Heart left ventricle (tissue), 13 donors: ENCODE measurements at regions not wholly inside any gene's neighbourhood (a gene's known extent, or its start where the extent isn't known, plus 50 kb on each side); places are given as distances from the start of the nearest gene placed in this dataset.

Source experiments
- POLR2A ChIP-seq, 2 donors: fragments of 450-650 bp; IDR thresholded peaks; one replicate each; pipeline ENCODE4 v1.6.1; 2017; ENCODE audit warnings: antibody characterized with exemption in 2 of 2, mild to moderate bottlenecking in 2 of 2, moderate library complexity in 2 of 2
- TF ChIP-seq, protein P1 (sequence below), 12 donors: fragments of 200-600 bp; sonication (generic) in 4 of 12; IDR thresholded peaks; one replicate each; pipeline versions ENCODE4 v1.5.0 to v1.8.0; 2018 to 2022; ENCODE audit warnings: antibody characterized with exemption in 12 of 12, mild to moderate bottlenecking in 5 of 12
- donor health status: ischemic (EF 13 %, LVEDD 7.1; RV severe dilation, severe dysfunction).
- donor health status: DM: no; HTN: yes; CAD: no.
- donor health status: DM: no; HTN: no; CAD: no.
- donor health status: ischemic (EF 25% LVEDD 6.9; RV normal size, moderate dysfunction).
- donor health status: ischemic (EF 25% LVEDD 5.7; RV mildly dilated, moderate dysfunction).
- donor health status: ischemic (EF 35%, LVEDD 5.7; RV mildly dilated, moderate dysfunction).
- donor health status: nonischemic (EF 11% LVEDD 7.7; RV severe dilation, severe dysfunction).
- donor health status: DM: yes; HTN: yes; CAD: no.
- donor health status: PGD.
- donor health status: ischemic (EF 29% LVEDD 5.4; RV normal size, mild dysfunction).
- donor health status: nonischemic (EF 23%, LVEDD 6.1; RV moderate dilation, normal function).

DNA sequence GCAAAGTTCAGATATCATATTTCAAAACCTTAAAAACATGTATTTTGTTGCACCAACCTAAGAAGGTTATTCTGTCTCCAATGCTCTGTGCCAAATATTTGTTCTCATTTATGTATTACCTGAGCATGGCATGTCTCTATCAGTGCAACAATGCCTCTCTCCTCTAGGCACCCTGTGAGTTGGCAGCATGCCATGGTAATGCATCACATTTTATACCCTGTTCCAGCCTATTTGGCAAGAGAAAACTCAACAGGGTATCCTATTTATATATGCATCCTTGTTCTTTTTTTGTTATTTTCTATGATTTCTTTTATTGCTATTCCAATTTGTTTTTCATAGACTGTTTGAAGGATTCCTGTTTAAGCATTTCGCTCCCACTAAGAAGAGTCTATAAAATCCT lies 126.3 kb upstream of the NRXN1 start:
- TF ChIP-seq, protein P1, sequence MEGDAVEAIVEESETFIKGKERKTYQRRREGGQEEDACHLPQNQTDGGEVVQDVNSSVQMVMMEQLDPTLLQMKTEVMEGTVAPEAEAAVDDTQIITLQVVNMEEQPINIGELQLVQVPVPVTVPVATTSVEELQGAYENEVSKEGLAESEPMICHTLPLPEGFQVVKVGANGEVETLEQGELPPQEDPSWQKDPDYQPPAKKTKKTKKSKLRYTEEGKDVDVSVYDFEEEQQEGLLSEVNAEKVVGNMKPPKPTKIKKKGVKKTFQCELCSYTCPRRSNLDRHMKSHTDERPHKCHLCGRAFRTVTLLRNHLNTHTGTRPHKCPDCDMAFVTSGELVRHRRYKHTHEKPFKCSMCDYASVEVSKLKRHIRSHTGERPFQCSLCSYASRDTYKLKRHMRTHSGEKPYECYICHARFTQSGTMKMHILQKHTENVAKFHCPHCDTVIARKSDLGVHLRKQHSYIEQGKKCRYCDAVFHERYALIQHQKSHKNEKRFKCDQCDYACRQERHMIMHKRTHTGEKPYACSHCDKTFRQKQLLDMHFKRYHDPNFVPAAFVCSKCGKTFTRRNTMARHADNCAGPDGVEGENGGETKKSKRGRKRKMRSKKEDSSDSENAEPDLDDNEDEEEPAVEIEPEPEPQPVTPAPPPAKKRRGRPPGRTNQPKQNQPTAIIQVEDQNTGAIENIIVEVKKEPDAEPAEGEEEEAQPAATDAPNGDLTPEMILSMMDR (IDR thresholded peaks at IDR 0.05): no peak
- no peak for TF ChIP-seq POLR2A (IDR thresholded peaks at IDR 0.05)
